HG02884 (cell line): ENCODE measurements at regions not wholly inside any gene's neighbourhood (a gene's known extent, or its start where the extent isn't known, plus 50 kb on each side); places are given as distances from the start of the nearest gene placed in this dataset.
"Not testable (repeated sequence)": the region's sequence is repeated elsewhere in the genome, so short reads cannot be mapped to it uniquely, and the experiment has no call there.

Experiments
- ATAC-seq: cut with Tn5 transposase; IDR thresholded peaks from one replicate; pipeline ENCODE4 v1.9.1; 2021; ENCODE audit warnings: mild to moderate bottlenecking, moderate library complexity; ENCODE audit not compliant: unreplicated experiment

DNA sequence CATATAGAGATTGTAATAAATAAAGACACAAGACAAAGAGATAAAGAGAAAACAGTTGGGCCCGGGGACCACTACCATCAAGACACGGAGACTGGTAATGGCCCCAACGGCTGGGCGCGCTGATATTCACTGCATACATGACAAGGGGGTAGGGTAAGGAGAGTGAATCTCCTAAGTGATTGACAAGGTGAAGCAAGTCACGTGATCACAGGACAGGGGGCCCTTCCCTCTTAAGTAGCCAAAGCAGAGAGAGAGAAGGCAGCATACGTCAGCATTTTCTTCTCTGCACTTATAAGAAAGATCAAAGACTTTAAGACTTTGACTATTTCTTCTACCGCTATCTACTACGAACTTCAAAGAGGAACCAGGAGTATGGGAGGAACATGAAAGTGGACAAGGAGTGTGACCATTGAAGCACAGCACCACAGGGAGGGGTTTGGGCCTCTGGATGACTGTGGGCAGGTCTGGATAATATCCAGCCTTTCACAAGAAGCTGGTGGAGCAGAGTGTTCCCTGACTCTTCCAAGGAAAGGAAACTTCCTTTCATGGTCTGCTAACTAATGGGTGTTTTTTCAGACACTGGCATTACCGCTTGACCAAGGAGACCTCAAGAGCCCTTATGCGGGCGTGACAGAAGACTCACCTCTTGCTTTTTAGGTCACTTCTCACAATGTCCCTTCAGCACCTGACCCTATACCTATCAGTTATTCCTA is 75.6 kb downstream of the MRPL39 start:
- not testable (repeated sequence) for ATAC-seq

DNA sequence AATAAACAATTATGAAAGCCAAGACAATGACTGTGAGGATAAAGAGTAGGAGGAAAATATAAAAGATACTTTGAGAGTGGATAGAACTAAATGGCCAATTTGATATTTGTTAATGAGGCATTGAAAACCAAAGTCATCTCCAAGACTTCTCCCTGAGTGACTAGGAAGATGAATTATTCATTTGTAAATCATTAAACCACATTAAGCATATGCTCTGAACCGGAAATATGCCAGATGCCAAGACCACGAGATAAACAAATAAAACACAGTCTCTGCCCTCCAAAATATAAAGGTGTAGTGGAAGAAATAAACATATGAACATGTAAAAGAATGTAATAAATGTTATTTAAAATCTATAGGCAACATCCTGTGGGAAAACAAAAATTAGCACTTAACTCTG is 78.8 kb downstream of the MRPL39 start:
- ATAC-seq: no peak

DNA sequence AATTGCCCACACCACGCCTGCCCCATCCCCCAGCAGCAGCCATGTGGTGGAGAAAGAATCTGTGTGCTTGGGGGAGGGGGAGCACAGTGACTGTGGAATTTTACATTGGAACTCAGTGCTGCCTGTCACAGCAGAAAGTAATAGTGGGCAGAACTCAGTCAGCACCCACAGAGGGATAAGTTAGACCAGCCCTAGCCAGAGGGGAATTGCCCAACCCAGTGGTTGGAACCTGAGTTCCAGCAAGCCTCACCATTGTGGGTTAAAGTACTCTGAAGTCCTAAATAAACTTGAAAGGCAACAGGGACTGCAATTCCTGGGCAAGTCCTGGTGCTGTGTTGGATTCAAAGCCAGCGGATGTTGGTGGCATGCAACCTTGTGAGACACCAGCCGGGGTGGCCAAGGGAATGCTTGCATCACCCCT is 88.8 kb downstream of the MRPL39 start:
- ATAC-seq: no peak

DNA sequence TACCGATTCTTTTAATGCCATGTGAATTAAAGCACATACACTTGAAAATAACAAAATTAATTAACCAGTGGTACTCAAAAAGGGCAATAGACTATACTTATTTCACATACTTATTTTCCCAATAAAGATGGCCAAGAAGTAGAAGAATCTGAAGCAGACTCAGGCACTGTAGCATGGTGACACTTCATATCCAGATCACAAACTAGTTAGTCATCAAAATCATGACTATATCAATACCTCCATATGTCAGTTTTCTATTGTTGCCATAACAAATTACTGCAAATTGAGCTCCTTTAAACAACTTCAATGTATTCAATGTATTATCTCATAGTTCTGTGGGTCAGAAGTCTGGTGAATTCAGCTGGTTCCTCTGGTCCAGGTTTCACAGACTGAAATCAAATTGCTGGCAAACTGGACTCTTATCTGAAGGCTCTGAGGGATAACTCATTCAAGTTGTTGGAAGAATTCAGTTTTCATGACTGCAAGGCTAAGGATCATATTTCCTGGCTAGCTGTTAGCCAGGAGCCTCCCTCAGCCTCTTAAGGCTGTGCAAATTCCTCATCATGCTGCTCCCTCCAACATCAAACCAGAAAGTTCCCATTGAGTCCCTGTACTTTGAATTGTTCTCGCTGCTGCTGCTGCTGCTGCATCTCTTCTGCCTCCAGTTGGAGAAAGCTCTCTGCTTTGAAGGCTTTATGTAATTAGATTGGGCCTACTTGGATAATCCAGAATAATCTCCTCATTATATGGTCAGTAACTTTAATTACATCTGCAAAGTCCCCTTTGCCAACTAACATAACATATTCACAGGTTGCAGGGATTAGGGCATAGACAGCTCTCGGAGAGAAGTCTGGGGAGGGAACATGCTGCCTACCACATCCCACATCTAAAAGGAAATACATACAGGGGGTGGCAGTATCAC is 91.5 kb downstream of the MRPL39 start:
- no peak for ATAC-seq

DNA sequence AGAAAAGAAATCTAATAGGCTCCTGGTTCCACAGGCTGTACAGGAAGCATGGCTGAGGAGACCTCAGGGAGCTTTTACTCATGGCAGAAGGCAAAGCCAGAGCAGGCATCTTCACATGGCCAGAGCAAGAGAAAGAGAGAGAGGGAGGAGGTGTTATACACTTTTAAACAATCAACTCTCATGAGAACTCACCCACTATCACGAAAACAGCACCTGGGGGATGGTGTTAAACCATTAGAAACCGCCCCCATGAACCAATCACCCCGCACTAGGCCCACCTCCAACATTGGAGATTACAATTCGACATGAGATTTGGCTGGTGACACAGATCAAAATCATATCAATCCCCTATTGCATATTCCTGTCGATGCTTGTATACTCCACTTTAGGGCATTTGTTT is 93.5 kb downstream of the MRPL39 start:
- no peak for ATAC-seq

DNA sequence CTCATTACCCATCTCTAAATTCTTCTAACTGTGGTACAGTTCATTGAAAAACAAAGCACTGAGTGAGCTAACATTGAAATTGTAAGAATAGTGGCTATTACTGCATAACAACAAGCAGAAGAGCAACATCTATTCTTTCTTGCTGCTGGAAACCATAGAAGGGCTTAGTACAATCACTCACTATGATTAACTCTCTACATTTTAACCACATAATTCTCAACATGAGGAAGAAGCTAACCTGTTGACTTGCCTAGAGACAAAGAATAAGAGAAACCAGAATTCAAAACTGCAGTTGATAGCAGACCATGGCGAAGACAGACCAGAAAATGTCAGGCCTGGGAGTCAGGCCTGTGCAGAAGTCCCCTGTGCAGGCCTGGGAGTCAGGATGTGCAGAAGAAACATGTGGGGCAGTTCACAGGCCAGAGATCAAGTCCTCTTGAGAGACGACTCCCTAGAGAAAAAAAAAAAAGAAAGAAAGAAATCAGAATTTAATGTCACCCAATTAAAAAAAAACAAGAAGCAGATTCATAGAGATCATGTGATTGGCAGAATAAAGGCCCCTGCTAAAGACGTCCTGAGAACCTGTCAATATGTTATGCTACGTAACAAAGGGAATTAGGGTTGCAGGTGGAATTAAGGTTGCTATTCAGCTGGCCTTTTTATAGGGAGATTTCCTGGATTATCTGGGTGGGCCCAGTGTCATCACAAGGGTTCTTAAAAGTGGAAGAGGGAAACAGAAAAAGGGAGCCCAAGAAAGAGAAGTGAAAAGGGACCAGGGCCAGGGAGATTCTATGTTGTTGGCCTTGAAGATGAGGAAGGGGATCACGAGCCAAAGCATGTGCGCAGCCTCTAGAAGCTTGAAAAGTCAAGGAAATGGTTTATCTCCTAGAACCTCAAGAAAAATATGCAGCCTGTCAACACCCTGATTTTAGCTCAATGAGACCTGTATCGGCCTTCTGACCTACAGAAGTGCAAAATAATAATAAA is 94.9 kb downstream of the MRPL39 start:
- no peak for ATAC-seq

DNA sequence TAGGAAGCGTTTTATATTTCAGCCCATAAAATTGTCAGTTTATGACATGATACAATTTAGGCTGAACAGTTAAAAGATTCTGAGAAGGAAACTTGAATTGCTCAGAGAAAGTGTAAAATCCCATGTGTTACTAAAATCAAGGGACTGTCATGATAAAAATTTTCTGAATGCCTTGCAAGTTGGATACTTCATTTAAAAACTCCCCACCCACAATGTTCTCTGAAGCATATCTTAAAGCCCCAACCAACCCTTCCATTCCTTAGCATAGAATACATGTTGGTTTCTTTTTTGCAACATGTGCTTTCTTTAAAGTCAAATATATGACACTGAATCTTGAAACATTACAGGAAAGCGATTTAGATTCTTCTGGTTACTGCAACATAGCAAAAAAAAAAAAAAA is 97.4 kb downstream of the MRPL39 start:
- ATAC-seq: peak; percentile 53

DNA sequence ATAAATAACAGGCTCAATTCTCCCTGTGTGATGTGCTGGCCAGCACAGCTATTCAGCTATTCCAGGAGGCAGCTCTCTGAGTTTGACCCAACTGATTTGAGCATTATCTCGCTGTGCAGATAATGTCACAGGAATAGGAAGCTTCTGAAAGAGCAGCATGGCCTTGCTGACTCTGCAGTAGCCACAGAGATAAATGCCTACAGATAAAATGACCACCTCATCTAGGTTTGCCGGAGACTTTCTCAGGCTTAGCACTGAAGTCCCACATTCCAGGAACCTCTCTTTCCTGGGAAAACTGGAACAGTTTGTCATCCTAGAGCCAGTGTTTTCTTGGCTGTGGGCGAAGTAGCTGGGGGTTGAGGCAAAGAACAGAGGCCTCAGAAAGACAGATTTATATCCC is 98.9 kb downstream of the MRPL39 start:
- ATAC-seq: no peak

DNA sequence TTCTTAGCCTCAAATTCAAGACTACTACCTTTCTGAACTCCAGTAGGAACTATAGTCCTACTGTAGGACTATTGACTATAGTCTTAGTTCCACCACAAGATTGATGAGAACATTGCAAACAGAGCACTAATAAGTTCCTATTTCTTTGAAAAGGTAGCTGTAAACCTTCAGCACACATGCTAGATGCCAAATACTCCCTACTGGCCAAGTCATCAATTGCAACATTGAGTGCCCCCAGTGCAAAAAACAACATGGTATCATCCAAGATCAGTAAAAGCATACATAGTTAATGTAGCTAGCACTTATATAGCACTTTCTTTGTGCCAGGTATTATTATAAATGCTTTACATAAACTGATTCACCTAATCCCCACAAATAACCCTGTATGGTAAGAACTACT is 99.8 kb downstream of the MRPL39 start:
- ATAC-seq: peak; percentile 40

DNA sequence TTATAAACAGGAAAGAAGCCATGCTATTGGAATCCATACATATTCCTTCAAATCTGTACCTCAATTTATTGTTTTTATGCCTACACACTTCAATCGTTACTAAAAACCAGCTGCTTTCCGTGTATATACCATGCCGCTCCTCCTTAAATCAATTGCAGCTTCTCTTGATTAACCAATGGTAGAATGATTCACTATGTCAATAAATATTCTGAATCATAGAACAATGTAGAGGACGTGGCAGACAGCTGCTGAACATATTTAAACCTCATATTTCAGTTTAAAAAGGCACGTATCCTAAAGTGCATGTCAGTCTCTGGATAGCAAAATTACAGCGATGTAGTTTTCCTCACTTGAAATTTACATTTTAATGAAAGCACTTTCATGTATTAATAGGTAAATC is 100.4 kb downstream of the MRPL39 start:
- no peak for ATAC-seq

DNA sequence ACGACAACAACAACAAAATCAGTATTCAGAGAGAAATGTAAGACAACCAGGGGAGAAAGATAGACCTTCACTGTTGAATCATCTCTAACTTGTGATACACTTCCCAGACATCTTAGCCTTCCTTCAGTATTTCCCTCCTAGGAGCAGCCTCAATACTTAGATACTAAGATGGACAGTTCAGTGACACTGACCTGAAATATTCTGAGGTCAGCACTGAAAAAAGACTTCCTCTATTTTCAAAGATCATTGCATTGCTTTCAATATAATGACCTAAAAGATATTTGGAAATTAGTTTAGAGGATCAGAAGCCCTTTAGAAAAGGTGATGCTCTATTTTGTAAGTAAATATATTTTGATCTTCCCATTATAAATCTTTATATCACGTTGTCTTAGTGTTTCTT is 101.0 kb downstream of the MRPL39 start:
- no peak for ATAC-seq

DNA sequence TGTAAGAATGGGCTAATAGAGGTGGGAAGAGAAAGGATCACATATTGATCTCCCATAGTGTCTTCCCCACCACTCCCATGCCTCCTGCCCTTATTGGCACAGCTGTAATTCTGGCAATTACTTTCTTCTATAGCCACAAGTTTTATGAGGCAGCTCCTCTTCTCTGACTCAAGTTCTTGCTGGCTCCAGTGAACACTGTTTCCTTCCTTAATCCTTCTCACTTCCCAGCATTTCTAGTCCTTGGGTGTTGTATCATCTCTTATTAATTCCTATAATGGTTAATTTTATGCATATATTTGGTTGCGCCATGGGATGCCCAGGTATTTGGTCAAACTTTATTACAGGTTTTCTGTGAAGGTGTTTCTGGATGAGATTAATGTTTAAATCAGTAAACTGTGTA is 103.3 kb downstream of the MRPL39 start:
- ATAC-seq: no peak

DNA sequence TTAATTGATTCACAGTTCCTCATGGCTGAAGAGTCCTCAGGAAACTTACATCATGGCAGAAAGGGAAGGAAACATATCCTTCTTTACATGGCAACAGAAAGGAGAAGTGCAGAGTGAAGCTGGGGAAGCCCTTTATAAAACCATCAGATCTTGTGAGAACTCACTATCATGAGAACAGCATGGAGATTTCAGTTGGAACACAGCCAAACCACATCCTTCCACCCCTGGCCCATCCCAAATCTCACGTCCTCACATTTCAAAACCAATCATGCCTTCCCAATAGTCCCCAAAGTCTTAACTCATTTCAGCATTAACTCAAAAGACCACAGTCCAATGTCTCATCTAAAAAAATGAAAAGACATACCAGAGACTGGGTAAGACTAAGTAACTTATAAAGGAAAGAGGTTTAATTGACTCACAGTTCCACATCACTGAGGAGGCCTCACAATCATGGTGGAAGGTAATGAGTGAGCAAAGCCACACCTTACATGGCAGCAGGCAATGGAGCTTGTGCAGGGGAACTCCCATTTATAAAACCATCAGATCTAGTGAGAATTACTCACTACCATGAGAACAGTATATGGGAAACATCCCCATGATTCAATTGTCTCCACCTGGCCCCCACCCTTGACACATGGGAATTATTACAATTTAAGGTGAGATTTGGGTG is 105.2 kb downstream of the MRPL39 start:
- ATAC-seq: peak; percentile 66

DNA sequence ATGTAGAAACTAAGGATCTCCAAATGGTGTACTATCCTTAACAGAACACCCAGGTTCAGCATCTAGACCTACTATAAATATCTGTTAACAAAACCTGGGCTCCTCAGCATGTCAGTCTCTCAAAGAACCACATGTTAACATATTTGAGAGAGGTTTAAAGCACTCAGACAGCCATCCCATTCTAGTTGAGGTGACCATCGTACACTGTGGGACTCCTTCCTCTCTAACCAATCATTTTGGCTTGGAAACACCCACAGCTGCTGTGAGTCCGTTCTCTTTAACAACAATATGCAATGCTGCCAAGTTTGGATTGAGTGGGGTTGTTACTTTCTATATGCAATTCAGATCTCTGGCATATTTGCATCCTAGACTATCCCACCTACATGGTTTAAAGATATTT is 105.8 kb downstream of the MRPL39 start:
- peak; percentile 28 for ATAC-seq

DNA sequence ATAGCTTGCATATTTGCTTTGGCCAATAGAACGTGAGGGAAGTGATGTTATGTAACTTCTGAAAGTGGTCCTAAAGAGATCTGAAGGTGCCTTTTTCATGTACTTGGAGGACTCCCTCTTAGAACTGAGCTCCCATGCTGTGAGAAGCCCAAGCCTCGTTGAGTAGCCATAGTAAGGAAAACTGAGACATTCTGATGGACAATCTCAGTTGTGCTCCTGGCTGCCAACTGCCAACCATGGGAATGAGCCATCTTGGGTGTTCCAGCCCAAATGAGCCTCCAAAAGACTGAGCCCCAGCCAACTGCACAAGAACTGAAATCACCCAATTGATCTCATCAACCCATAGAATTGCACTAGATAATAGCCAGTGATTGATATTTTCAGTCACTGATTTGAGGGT is 106.7 kb downstream of the MRPL39 start:
- ATAC-seq: no peak

DNA sequence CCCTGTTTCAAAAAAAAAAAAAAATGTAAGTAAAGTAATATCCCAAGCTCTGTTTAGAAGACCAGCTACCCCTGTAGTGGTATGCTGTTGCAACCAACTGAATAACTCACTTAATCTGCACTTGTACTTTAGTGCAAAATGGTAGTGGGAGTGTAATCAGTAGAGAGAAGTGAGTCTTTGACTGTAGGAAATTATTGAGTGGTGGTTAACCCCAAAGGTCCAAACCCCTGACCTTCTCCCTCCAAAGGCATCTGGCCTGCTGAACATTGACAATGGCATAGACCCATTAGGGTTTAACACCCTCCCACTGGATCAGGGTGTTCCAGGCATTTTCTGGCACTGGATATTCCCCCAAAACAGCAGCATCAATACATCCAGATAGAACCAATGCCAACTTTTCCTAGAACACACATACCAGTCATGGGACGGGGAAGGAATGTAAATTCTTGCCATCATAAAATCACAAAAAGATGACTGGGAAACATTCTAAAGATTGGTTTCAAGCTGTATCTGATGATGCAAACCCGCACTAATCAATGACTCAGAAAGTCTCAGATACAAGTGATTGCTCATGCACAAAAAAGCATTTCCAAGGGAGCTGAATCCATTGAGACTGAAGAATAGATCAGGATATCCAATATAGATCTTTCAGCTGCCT is 110.3 kb downstream of the MRPL39 start:
- ATAC-seq: no peak

DNA sequence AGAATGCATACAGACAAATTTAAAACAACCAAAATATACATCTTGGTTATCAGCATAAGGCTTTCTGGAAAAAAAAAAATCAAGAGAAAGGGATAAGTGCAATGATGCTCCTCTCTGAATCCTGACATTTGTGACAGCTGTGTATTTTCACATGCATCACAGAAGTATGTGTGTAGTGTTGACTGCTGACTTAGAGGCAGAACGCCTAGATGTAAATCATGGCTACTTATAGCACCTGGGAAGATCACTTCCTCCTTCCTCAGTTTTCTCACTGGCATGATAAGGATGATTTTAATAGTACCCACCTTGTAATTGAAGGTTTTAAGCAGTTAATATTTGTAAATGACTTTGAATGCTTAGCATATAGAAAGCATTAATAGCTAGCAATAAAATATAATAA is 112.5 kb downstream of the MRPL39 start:
- no peak for ATAC-seq

DNA sequence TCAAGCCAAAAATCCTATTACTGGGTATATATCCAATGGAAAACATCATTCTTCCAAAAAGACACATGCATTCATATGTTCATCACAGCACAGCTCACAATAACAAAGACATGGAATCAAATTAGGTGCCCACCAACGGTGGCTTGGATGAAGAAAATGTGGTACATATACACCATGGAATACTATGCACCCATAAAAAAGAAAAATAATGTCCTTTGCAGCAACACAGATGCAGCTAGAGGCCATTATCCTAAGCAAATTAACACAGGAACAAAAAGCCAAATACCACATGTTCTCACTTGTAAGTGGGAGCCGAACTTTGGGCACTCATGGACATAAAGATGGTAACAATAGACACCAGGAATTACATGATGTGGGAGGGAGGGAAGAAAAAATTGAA is 113.6 kb downstream of the MRPL39 start:
- no peak for ATAC-seq

DNA sequence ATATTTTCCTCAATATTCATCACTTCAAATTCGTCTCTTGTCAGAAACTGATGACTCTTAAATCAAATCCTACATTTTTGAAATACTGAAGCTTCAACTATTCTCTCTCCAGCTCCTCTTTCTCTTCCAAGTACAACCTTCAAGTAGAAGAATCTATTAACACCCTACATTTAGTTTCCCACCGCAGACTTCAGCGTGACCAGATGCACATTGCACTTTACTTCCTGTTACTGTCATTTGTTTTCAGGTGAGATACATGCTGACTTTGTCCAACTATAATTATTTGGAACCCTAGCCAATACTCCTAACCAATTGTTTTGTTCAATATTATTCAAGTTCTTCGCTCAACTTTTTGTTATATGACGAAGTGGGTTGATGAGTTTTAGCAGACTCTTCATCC is 116.0 kb downstream of the MRPL39 start:
- no peak for ATAC-seq

DNA sequence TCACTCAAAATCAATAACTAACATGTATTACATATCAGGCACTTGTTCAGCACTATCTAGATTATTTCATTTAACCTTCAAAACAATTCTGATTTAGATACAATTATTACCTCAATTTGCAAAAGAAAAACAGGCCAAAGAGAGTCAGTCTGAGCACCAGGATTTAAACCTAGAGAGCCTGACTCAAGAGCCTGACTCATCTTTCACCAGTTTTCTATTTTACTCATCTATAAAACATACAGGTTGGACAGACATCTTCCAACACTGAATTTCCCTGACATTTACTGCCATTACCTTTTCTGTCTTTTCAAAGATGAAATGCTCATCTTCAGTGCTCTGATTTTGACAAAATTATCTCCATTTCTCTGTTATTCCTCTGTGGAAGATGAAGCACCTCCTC is 116.5 kb downstream of the MRPL39 start:
- ATAC-seq: peak; percentile 37
